ENCODE measurements at regions not wholly inside any gene's neighbourhood (a gene's known extent, or its start where the extent isn't known, plus 50 kb on each side); places are given as distances from the start of the nearest gene placed in this dataset.

- no peak for DNase-seq (ENCODE audit: low read depth in 1 of 2, low spot score in 1 of 2)
- no peak overlapping the region for H3K4me3 ChIP-seq (replicated peaks; ENCODE audit: insufficient read depth, low read length)
- TF ChIP-seq, protein P1, sequence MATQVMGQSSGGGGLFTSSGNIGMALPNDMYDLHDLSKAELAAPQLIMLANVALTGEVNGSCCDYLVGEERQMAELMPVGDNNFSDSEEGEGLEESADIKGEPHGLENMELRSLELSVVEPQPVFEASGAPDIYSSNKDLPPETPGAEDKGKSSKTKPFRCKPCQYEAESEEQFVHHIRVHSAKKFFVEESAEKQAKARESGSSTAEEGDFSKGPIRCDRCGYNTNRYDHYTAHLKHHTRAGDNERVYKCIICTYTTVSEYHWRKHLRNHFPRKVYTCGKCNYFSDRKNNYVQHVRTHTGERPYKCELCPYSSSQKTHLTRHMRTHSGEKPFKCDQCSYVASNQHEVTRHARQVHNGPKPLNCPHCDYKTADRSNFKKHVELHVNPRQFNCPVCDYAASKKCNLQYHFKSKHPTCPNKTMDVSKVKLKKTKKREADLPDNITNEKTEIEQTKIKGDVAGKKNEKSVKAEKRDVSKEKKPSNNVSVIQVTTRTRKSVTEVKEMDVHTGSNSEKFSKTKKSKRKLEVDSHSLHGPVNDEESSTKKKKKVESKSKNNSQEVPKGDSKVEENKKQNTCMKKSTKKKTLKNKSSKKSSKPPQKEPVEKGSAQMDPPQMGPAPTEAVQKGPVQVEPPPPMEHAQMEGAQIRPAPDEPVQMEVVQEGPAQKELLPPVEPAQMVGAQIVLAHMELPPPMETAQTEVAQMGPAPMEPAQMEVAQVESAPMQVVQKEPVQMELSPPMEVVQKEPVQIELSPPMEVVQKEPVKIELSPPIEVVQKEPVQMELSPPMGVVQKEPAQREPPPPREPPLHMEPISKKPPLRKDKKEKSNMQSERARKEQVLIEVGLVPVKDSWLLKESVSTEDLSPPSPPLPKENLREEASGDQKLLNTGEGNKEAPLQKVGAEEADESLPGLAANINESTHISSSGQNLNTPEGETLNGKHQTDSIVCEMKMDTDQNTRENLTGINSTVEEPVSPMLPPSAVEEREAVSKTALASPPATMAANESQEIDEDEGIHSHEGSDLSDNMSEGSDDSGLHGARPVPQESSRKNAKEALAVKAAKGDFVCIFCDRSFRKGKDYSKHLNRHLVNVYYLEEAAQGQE (IDR thresholded peaks at IDR 0.05; ENCODE audit: insufficient replicate concordance, low read depth): no peak
- TF ChIP-seq SPI1 (IDR thresholded peaks at IDR 0.05; ENCODE audit: borderline replicate concordance, low read depth) (no peak), GABPA (IDR thresholded peaks at IDR 0.05; ENCODE audit: low read depth) (no peak), POLR2AphosphoS5 (IDR thresholded peaks at IDR 0.05; ENCODE audit: low read depth) (no peak)
- TF ChIP-seq, protein P2, sequence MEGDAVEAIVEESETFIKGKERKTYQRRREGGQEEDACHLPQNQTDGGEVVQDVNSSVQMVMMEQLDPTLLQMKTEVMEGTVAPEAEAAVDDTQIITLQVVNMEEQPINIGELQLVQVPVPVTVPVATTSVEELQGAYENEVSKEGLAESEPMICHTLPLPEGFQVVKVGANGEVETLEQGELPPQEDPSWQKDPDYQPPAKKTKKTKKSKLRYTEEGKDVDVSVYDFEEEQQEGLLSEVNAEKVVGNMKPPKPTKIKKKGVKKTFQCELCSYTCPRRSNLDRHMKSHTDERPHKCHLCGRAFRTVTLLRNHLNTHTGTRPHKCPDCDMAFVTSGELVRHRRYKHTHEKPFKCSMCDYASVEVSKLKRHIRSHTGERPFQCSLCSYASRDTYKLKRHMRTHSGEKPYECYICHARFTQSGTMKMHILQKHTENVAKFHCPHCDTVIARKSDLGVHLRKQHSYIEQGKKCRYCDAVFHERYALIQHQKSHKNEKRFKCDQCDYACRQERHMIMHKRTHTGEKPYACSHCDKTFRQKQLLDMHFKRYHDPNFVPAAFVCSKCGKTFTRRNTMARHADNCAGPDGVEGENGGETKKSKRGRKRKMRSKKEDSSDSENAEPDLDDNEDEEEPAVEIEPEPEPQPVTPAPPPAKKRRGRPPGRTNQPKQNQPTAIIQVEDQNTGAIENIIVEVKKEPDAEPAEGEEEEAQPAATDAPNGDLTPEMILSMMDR (IDR thresholded peaks at IDR 0.05; ENCODE audit: insufficient read depth, low read length): no peak
- no peaks in the 10 kb centered on the region for H3K27me3 ChIP-seq (ENCODE audit: insufficient read depth, poor library complexity, severe bottlenecking)
- H3K27ac ChIP-seq (replicated peaks): no peak overlapping the region
These were observed 530.2 kb downstream of the DHX35 start for GRCh38 chr20:39492223-39492797.

DNA sequence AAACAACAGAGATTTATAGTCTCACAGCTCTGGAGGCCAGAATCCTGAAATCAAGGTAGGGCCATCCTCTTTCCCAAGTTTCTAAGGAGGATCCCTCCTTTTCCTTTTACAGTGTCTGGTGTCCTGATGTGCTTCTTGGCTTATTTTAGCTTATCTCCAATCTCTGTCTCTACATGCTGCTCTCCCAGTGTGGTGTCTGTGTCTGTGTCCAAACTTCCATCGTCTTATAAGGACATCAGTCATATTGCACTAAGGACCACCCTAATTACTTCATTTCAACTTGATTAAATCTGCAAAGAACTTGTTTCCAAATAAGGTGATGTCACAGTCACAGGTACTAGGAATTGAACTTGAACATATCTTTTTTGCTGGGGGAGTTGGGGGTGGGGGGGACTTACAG is 529.6 kb downstream of the DHX35 start:
- no peak for TF ChIP-seq GABPA (IDR thresholded peaks at IDR 0.05; ENCODE audit: low read depth)
- TF ChIP-seq POLR2AphosphoS5 (IDR thresholded peaks at IDR 0.05; ENCODE audit: low read depth): no peak
- TF ChIP-seq, protein P2 (IDR thresholded peaks at IDR 0.05; ENCODE audit: insufficient read depth, low read length): no peak
- DNase-seq (ENCODE audit: low read depth in 1 of 2, low spot score in 1 of 2): no peak
- Histone ChIP-seq H3K4me3 (replicated peaks; ENCODE audit: insufficient read depth, low read length) (no peak overlapping the region), H3K27me3 (ENCODE audit: insufficient read depth, poor library complexity, severe bottlenecking) (no peaks in the 10 kb centered on the region), H3K27ac (replicated peaks) (no peak overlapping the region)

DNA sequence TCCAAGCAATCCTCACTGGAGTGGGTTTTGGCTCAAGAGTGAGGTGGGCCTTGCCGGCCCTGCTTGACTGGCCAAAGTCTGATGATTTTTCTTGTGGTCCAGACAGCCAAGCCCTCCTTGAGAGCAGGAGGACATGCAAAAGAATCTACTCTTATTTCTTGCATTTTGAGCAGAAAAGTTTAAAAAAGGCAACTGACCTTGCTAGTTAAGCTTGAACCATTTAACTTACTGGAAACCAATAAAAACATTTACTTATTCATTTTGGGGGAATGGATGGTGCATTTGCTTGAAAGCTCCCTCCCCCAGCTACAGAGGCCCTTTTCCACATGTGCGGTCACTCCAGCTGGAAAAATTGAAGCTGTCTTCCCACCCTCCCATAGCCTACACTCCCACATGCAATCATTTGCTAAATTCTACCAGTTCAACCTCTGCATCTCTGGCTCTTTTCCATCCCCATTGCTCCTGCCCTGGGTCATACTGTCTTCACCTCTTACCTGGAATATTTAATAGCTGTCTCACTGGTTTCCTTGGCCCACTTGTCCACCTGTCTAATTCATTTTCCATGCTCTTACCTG is 527.9 kb downstream of the DHX35 start:
- Histone ChIP-seq H3K27me3 (ENCODE audit: insufficient read depth, poor library complexity, severe bottlenecking) (no peaks in the 10 kb centered on the region), H3K4me3 (replicated peaks; ENCODE audit: insufficient read depth, low read length) (no peak overlapping the region), H3K27ac (replicated peaks) (no peak overlapping the region)
- no peak for DNase-seq (ENCODE audit: low read depth in 1 of 2, low spot score in 1 of 2)
- TF ChIP-seq GABPA (IDR thresholded peaks at IDR 0.05; ENCODE audit: low read depth) (no peak), SPI1 (IDR thresholded peaks at IDR 0.05; ENCODE audit: borderline replicate concordance, low read depth) (no peak), POLR2AphosphoS5 (IDR thresholded peaks at IDR 0.05; ENCODE audit: low read depth) (no peak)
- TF ChIP-seq, protein P1 (IDR thresholded peaks at IDR 0.05; ENCODE audit: insufficient replicate concordance, low read depth): no peak
- TF ChIP-seq, protein P2 (IDR thresholded peaks at IDR 0.05; ENCODE audit: insufficient read depth, low read length): no peak
